H54 (cell line): ENCODE measurements at regions not wholly inside any gene's neighbourhood (a gene's known extent, or its start where the extent isn't known, plus 50 kb on each side); places are given as distances from the start of the nearest gene placed in this dataset.
"Not testable (repeated sequence)": the region's sequence is repeated elsewhere in the genome, so short reads cannot be mapped to it uniquely, and the experiment has no call there.

ENCODE experiments used
- DNase-seq: peaks from one replicate; pipeline ENCODE4 v3.0.0; 2011; ENCODE audit warnings: low spot score, mixed read lengths; ENCODE audit not compliant: insufficient read length
- FAIRE-seq: peaks from 3 replicates; lab custom pipeline; 2011; peaks lifted over from hg19 to GRCh38; lab: Jason Lieb, UNC

DNA sequence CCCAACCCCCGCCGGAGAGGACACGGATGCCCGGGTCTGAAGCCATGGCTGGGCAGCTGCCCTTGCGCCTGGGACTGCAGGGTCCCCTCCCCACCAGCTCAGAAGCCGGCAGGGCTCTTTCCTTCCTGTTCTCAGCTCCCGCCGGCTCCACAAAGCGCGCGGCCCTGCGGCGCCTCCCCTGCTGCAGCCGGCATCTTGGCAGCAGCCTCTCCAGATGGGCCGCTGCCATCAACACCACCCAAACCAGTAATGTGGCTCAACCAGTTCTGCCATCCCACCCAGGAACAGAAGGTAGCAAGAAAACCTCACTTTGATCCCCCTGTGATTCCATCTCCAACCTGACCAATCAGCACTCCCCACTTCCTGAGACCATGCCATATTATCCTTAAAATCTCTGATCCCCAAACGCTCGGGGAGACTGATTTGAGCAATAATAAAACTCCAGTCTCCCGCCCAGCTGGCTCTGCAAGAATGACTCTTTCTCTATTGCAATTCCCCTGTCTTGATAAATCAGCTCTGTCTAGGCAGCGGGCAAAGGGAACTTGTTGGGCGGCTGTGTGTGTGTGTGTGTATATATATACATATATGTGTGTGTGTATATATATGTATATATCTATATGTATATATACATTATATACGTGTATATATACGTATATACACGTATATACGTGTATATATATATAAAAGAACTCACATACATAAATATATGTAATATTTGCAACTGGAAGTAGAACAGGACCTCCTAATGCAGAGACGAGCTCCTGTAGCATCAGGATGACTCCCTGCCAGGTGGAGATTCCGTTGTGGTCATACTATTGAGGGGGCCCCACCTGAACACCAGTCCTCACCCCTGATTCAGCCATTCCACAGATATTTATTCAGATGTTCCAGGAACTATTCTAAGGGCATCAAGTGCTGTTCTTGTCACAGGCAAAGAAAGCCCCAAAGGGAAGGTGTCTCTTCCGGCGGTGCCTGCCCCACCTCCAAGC is 1674.9 kb downstream of the SPATA31A7 start:
- not testable (repeated sequence) for FAIRE-seq
- DNase-seq = peak; percentile 11

GRCh38 chr9:62869061-62869460 is 1679.2 kb downstream of the SPATA31A7 start:
- FAIRE-seq, DNase-seq: not testable (repeated sequence)

GRCh38 chr9:62871765-62872164 is 1681.9 kb downstream of the SPATA31A7 start:
- peak; percentile 69 for FAIRE-seq
- not testable (repeated sequence) for DNase-seq

- DNase-seq, FAIRE-seq: not testable (repeated sequence)
Observed at GRCh38 chr9:62874213-62874612, 1684.4 kb downstream of the SPATA31A7 start.

- DNase-seq = not testable (repeated sequence)
- peak; percentile 83 for FAIRE-seq
Observed at GRCh38 chr9:62874745-62875599, 1685.1 kb downstream of the SPATA31A7 start.

DNA sequence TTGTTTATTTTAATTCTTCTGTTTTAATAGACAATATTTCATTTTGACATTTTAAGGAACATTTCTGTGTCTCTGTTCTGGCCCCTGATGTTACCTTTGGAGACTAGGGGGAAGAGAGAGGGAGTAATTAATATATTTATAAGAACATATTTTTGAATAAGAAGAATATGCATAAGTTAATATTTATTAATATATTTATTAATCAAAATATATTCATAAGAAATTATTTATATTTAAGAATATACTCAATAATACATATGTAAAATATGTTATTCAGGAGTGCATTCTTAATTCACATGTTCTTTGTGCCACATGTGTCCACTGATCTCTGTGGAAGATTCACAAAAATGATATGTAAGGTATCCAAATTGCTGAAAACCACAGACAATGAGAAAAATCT is 1687.7 kb downstream of the SPATA31A7 start:
- not testable (repeated sequence) for DNase-seq, FAIRE-seq

DNA sequence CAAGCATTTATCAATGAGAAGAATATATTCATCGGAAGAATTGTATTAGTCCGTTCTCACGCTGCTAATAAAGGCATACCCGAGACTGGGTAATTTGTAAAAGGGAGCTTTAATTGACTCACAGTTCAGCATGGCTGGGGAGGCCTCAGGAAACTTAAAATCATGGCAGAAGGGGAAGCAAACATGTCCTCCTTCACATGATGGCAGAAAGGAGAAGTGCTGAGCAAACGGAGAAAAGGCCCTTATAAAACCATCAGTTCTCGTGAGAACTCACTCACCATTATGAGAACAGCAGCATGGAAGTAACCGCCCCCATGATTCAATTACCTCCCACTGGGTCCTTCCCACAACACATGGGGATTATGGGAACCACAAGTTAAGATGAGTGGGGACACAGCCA is 1688.2 kb downstream of the SPATA31A7 start:
- FAIRE-seq = peak; percentile 85
- not testable (repeated sequence) for DNase-seq

GRCh38 chr9:62880453-62880852 is 1690.6 kb downstream of the SPATA31A7 start:
- DNase-seq = not testable (repeated sequence)
- FAIRE-seq = peak; percentile 11

DNA sequence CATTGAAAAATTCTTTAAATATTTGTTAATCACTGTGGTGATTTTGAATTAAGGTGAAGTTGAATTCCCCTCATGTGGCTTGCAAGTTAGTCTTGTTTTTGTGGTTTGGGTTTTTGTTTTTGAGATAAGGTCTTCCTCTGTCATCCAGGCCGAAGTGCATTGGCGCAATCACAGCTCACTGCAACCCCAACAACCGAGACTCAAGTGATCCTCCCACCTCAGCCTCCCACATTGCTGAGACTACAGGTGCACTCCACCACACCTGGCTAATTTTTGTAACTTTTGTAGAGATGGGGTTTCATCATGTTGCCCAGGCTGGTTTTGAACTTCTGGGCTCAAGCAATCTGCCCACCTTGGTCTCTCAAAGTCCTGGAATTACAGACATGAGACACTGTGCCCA is 1691.1 kb downstream of the SPATA31A7 start:
- not testable (repeated sequence) for FAIRE-seq

GRCh38 chr9:62881811-62882210 is 1692.0 kb downstream of the SPATA31A7 start:
- not testable (repeated sequence) for FAIRE-seq, DNase-seq

More for the DNA sequence above, 1691.1 kb downstream of the SPATA31A7 start:
- not testable (repeated sequence) for DNase-seq

- DNase-seq, FAIRE-seq: not testable (repeated sequence)
Observed at GRCh38 chr9:62882717-62883116, 1692.9 kb downstream of the SPATA31A7 start.

GRCh38 chr9:62896692-62897091 is 1706.9 kb downstream of the SPATA31A7 start:
- DNase-seq = not testable (repeated sequence)
- FAIRE-seq = peak; percentile 45

DNA sequence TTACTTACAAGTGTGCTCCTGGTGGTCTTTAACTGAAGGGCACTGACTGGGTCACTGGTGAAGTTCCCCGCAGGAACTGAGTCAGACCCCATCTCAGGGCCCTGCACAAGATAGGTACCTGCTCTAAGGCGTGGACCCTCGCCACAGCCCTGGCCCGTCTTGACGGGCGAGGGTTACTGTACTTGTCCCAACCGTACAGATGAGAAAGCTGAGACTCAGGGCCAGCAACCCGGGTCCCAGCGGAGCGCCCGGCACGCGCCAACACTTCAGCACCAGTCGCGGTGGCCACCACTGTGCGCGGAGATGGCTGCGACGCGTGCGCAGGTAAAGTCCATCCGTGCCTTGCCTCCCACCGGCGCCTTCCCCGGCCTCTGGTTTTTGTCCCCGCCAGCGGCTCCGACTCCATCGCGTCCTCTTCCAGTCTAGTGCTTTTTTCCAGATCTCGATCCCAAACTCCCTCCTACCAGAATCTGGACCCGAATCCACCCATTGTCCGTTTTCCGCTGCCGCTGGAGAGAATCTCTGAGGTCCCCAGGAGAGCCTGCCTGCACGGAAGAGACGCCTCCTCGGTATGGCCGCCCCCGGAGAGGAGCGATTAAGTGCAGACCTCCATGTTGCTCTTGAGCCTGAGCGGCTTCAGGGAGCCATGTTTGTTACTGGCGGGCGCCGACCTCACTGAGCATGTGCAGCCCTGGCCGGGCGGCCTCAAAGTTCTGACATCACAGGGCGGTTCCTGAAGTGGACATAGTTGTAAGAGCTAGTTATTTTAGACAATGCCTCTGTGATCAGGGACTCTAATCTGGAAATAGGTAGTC is 1707.8 kb downstream of the SPATA31A7 start:
- not testable (repeated sequence) for DNase-seq
- FAIRE-seq = peak; percentile 82

DNA sequence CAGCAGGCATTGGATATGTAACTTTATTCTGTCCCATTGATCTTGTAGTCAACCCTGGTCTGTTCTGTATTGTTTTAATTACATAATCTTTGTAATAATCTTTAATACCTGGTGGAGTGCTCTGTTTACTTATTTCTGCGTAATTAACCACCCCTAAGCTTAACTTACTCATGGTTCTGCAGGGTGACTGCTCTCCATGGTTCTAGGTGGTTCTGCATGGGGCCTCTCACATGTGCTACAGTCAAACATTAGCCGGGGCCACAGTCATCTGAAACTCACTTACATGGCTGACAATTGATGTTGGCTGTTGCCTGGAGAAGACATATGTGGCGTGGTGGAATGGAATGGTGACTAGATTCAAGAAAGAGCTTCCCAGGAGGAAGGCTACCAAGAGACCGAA is 1709.8 kb downstream of the SPATA31A7 start:
- DNase-seq, FAIRE-seq: not testable (repeated sequence)

DNA sequence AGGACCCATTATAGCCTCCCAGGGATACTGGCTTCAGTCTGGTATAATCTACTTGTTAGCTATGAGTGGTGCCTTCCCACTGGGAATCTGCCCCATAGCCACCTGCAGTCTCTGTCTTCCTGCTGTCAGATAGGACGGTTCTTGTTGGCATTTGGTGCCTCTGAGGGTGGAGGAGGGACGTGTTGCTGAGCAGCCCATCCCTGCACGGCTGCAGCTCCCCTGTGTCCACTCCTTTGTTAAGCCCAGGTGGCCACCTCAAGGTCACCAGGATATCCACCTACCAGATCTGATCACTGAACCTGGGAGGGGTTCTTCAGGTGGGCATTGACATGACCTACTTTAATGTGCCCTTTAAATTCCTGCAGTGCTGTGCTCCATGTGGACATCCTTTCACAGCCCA is 1714.2 kb downstream of the SPATA31A7 start:
- not testable (repeated sequence) for DNase-seq, FAIRE-seq

GRCh38 chr9:62905722-62906121 is 1715.9 kb downstream of the SPATA31A7 start:
- not testable (repeated sequence) for FAIRE-seq, DNase-seq

DNA sequence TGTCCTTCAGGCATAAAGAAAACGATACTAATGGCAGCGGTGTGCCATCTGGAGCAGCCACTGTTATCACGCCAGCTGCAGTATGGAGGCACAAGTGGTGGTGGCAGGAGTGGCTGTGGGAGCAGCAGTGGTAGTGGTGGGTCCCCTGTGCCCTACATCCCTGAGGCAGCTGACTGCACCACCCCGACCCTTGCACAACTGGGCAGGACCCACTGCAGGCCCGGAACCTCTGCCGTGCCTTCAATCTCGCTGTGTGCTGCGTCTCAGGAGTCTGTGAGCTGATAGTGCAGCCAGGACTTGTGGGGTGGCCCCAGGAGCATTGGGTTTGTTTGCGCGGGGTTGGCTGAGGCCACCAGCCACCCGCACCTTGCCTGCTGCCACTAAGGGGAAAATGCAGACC is 1718.0 kb downstream of the SPATA31A7 start:
- DNase-seq, FAIRE-seq: not testable (repeated sequence)

GRCh38 chr9:62908271-62908670 is 1718.4 kb downstream of the SPATA31A7 start:
- DNase-seq, FAIRE-seq: not testable (repeated sequence)

DNA sequence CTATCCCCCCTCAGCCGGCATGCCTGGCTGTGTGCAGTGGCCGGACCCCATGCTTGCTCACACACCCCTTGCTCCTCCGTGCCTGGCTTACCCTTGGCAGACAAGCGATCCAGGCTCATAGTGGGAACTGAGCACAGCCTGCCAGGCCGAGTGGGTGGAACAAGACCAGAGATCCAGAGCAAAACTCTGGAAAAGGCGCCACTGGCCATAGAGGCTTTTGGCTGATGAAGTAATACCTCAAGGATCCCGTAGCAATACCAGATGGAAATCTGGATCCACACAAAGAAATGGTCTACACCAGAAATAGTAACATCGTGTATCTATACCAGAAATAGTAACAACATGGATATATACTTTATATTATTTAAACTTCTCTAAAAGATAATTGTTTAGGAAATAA is 1719.6 kb downstream of the SPATA31A7 start:
- DNase-seq, FAIRE-seq: not testable (repeated sequence)
